Heart right ventricle (tissue), 16 donors: ENCODE measurements at regions not wholly inside any gene's neighbourhood (a gene's known extent, or its start where the extent isn't known, plus 50 kb on each side); places are given as distances from the start of the nearest gene placed in this dataset.

Source experiments
- ATAC-seq, 8 donors: fragments of 200-7000 bp; cut with Tn5 transposase; one replicate each; pipeline ENCODE4 v1.9.1; 2020; ENCODE audit warnings: mild to moderate bottlenecking in 8 of 8, moderate library complexity in 8 of 8, moderate number of reproducible peaks in 1 of 8
- DNase-seq, 2 donors: peaks; one replicate each; pipeline ENCODE4 v3.0.0-alpha.2; 2020
- H3K27ac ChIP-seq, 10 donors: fragments of 200-600 bp; sonication (generic) in 2 of 10; one replicate each; pipeline versions ENCODE4 v1.5.0 to v1.8.0; 2020 to 2022; ENCODE audit warnings: mild to moderate bottlenecking in 3 of 10
- H3K27me3 ChIP-seq, 7 donors: fragments of 200-600 bp; one replicate each; pipeline ENCODE4 v1.8.0; 2021 to 2022; ENCODE audit warnings: mild to moderate bottlenecking in 2 of 7
- H3K36me3 ChIP-seq, 9 donors: fragments of 200-600 bp; sonication (generic) in 1 of 9; one replicate each; pipeline versions ENCODE4 v1.5.0 to v1.8.0; 2020 to 2022; ENCODE audit warnings: mild to moderate bottlenecking in 2 of 9
- H3K4me1 ChIP-seq, 9 donors: fragments of 200-600 bp; sonication (generic) in 1 of 9; one replicate each; pipeline versions ENCODE4 v1.5.0 to v1.8.0; 2020 to 2022; ENCODE audit warnings: mild to moderate bottlenecking in 4 of 9
- H3K4me3 ChIP-seq, 10 donors: fragments of 200-600 bp; sonication (generic) in 2 of 10; one replicate each; pipeline versions ENCODE4 v1.5.0 to v1.8.0; 2020 to 2022; ENCODE audit warnings: mild to moderate bottlenecking in 7 of 10, moderate library complexity in 2 of 10
- H3K9me3 ChIP-seq, 11 donors: fragments of 200-600 bp in 10 of 11; sonication (generic) in 2 of 11; one replicate each; pipeline versions ENCODE4 v1.5.0 to v1.8.0; 2013 to 2022; ENCODE audit warnings: mild to moderate bottlenecking in 2 of 11, control low read depth in 1 of 11, moderate library complexity in 1 of 11
- CTCF ChIP-seq, 9 donors: fragments of 200-600 bp; sonication (generic) in 2 of 9; IDR thresholded peaks; one replicate each; pipeline versions ENCODE4 v1.5.0 to v1.8.0; 2021 to 2022; ENCODE audit warnings: antibody characterized with exemption in 9 of 9, mild to moderate bottlenecking in 5 of 9, moderate library complexity in 1 of 9
- WGBS, 2 donors: extraction: QIAGEN DNeasy Blood & Tissue Kit; methylation state at CpG; one replicate each; pipeline ENCODE4 v1.1.7; 2013; ENCODE audit warnings: inconsistent platforms in 1 of 2; 5-methylcytosine and 5-hydroxymethylcytosine counted together
- intact Hi-C, 10 donors: fragments of 100-400 bp; cut with DNase I; formaldehyde crosslinking; loops; one replicate each; pipeline versions ENCODE4 v1.11.1 to v1.14.2; 2022
- donor health status: Arrhythmogenic right ventricular cardiomyopathy.
- donor health status: ischemic (EF 13 %, LVEDD 7.1; RV severe dilation, severe dysfunction).
- donor health status: healthy with polysubstance abuse.
- donor health status: DM: no; HTN: yes; CAD: no.
- donor health status: DM: no; HTN: no; CAD: no.
- donor health status: ischemic (EF 25% LVEDD 6.9; RV normal size, moderate dysfunction).
- donor health status: ischemic (EF 25% LVEDD 5.7; RV mildly dilated, moderate dysfunction).
- donor health status: healthy.
- donor health status: DM: yes; HTN: yes; CAD: no.
- donor health status: Ischemic cardiomyopathy.
- donor health status: ischemic (EF 35%, LVEDD 5.7; RV mildly dilated, moderate dysfunction).
- donor health status: nonischemic (EF 11% LVEDD 7.7; RV severe dilation, severe dysfunction).
- donor health status: DM: yes; HTN: yes; CAD: no.
- donor health status: PGD.
- donor health status: ischemic (EF 29% LVEDD 5.4; RV normal size, mild dysfunction).
- donor health status: nonischemic (EF 23%, LVEDD 6.1; RV moderate dilation, normal function).

GRCh38 chrX:13518126-13518525 is 51.3 kb upstream of the EGFL6 start:
- ATAC-seq (no peak), DNase-seq (no peak)
- Histone ChIP-seq H3K27ac (no peak overlapping the region), H3K9me3 (no peaks in the 10 kb centered on the region), H3K27me3 (peaks cover 0 to 53% (median 0%) of the 10 kb centered on the region in 7 donors), H3K36me3 (no peaks in the 10 kb centered on the region), H3K4me3 (no peak overlapping the region), H3K4me1 (no peaks in the 10 kb centered on the region)
- no peak for TF ChIP-seq CTCF (IDR thresholded peaks at IDR 0.05)
- 88 to 89% methylated on average over 6 of the region's 6 CpGs for WGBS, 2 donors
- intact Hi-C loops = loop anchor here in 1 of 10 donors (10.0 kb wide), 1 partner anchor 127 kb away; no protein-coding TSS in a partner anchor

- Histone ChIP-seq H3K4me1 (no peaks in the 10 kb centered on the region), H3K36me3 (no peaks in the 10 kb centered on the region), H3K27ac (no peak overlapping the region), H3K27me3 (peaks cover 0 to 31% (median 0%) of the 10 kb centered on the region in 7 donors), H3K9me3 (no peaks in the 10 kb centered on the region), H3K4me3 (no peak overlapping the region)
- intact Hi-C loops = loop anchor here in 1 of 10 donors (10.0 kb wide), 1 partner anchor 129 kb away; no protein-coding TSS in a partner anchor
- WGBS, 2 donors = 86 to 89% methylated on average over 3 of the region's 3 CpGs
- DNase-seq = no peak
- no peak for TF ChIP-seq CTCF (IDR thresholded peaks at IDR 0.05)
- ATAC-seq = no peak
These were observed 54.0 kb upstream of the EGFL6 start for GRCh38 chrX:13515211-13515930.

- Histone ChIP-seq H3K4me1 (no peaks in the 10 kb centered on the region), H3K4me3 (no peak overlapping the region), H3K36me3 (no peaks in the 10 kb centered on the region), H3K27ac (no peak overlapping the region), H3K9me3 (no peaks in the 10 kb centered on the region), H3K27me3 (peaks cover 0 to 13% (median 0%) of the 10 kb centered on the region in 7 donors)
- intact Hi-C loops = loop anchor here in 1 of 10 donors (10.0 kb wide), 1 partner anchor 133 kb away; no protein-coding TSS in a partner anchor
- ATAC-seq (no peak), DNase-seq (no peak)
- 89 to 95% methylated on average over 2 of the region's 2 CpGs for WGBS, 2 donors
- no peak for TF ChIP-seq CTCF (IDR thresholded peaks at IDR 0.05)
These were observed 57.5 kb upstream of the EGFL6 start for GRCh38 chrX:13511944-13512330.

GRCh38 chrX:13511241-13511943 is 58.0 kb upstream of the EGFL6 start:
- no peak for ATAC-seq
- H3K9me3 ChIP-seq = no peaks in the 10 kb centered on the region
- H3K27ac ChIP-seq = no peak overlapping the region
- no peak for TF ChIP-seq CTCF (IDR thresholded peaks at IDR 0.05)
- intact Hi-C loops = loop anchor here in 1 of 10 donors (10.0 kb wide), 1 partner anchor 133 kb away; no protein-coding TSS in a partner anchor
- no peak overlapping the region for H3K4me3 ChIP-seq
- H3K27me3 ChIP-seq = peaks cover 0 to 13% (median 0%) of the 10 kb centered on the region in 7 donors
- peaks cover 0 to 3% (median 0%) of the 10 kb centered on the region in 9 donors for H3K4me1 ChIP-seq
- DNase-seq = no peak
- 94 to 100% methylated on average over 1 of the region's 1 CpG for WGBS, 2 donors
- H3K36me3 ChIP-seq = no peaks in the 10 kb centered on the region
